Kidney capillary endothelial cell (primary cell): ENCODE measurements at regions not wholly inside any gene's neighbourhood (a gene's known extent, or its start where the extent isn't known, plus 50 kb on each side); places are given as distances from the start of the nearest gene placed in this dataset.
"Not testable (repeated sequence)": the region's sequence is repeated elsewhere in the genome, so short reads cannot be mapped to it uniquely, and the experiment has no call there.

Source experiments
- DNase-seq: peaks from one replicate; pipeline ENCODE4 v3.0.0-alpha.2; 2018; ENCODE audit warnings: low spot score

DNA sequence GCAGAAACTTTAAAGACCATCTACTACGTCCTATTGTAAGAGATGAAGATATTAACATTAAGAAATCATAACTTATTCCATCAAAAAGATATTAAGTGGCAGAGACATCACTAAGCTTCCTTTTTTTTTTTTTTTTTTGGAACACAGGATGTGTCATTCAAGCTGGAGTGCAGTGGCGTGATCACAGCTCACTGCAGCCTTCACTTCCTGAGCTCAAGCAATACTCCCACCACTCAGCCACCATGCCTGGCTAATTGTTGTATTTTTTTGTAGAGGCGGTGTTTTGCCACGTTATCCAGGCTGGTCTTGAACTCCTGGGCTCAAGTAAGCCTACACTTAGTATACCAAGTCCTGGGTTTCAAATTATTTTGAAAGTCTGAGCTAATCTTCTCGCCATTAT lies 169.7 kb upstream of the KCTD7 start:
- DNase-seq = not testable (repeated sequence)

- not testable (repeated sequence) for DNase-seq
These were observed 168.8 kb upstream of the KCTD7 start for GRCh38 chr7:66459783-66460413.

GRCh38 chr7:66460921-66461361 lies 167.7 kb upstream of the KCTD7 start:
- DNase-seq = no peak

- DNase-seq = not testable (repeated sequence)
These were observed 167.3 kb upstream of the KCTD7 start for GRCh38 chr7:66461397-66461796.

- DNase-seq = not testable (repeated sequence)
These were observed 165.8 kb upstream of the KCTD7 start for GRCh38 chr7:66462831-66463230.

GRCh38 chr7:66464059-66464458 lies 164.6 kb upstream of the KCTD7 start:
- no peak for DNase-seq

DNA sequence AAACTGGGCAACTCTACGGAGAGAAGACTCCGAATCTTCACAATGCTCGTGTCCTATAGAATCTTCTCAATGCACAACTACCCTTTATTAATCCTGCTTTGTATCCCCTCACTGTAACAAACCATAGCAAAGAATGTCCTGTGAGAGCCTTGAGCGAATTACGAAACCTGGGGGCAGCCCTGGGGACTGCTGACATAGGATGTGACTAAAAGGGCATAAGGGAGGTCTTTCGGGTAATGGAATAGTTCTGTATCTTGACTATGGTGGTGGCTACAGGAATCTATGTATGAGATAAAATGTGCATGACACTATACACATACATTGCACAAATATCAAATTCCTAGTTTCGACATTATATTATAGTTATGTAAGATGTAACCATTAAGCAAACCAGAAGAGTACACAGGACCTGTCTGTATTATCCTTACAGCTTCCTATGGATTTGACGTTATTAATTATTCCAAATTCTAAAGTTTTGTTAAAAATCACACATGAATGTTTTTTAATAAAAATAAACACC lies 162.5 kb upstream of the KCTD7 start:
- no peak for DNase-seq

DNA sequence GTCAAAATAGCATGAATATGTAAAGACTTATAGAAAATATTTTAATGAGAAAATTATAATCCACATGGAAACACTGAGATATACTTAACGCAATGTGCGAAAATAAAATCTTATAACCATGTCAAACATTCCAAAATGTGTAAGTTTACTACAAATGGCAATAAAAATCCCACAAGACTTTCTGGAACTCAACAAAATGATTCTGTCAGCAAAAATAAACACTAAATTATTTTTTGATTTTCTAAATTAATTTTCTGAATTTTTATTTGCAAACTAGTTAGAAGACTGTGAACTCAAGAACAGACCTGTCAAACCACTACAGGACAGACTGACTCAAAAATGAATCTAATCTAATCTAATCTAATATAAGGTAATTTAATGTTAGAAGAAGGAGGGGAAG lies 160.8 kb upstream of the KCTD7 start:
- no peak for DNase-seq

DNA sequence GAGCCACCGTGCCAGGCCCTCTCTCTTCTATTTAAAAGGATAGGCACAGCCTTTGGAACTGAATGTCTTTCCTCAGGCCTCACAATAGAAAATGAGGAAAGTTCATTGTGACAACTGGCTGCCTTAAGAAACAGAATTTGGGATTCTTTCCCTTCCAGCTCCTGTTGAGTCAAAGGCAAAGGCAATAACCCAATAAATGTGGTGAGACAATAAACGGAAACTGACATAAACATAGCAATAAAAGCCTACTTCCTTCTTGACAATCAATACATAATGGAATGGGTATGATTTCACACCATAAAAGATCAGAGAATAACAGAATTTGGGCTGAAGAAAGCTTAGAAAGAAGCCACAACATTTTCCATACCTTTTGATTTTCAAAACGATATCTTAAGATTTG lies 155.6 kb upstream of the KCTD7 start:
- not testable (repeated sequence) for DNase-seq

DNA sequence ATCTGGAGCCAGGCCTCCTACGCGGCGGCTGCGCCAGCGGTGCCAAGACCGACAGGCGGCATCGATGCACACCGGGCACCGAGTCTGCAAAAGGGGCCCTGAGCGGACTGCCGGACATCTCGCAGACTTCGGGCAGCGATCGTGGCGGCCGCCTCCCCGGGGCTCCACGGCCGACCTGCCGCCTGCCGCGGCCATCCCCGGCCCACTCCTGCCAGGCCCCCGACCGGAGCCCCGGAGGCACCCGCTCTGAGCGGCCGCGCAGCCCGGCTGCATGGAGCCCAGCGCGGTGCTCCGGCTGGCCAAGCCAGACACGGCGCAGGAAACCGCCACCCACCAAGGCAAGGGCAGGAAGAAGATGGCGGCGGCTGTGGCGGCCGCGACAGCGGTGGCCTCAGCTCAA lies 154.2 kb upstream of the KCTD7 start:
- DNase-seq = no peak

- not testable (repeated sequence) for DNase-seq
These were observed 152.6 kb upstream of the KCTD7 start for GRCh38 chr7:66476056-66476455.

DNA sequence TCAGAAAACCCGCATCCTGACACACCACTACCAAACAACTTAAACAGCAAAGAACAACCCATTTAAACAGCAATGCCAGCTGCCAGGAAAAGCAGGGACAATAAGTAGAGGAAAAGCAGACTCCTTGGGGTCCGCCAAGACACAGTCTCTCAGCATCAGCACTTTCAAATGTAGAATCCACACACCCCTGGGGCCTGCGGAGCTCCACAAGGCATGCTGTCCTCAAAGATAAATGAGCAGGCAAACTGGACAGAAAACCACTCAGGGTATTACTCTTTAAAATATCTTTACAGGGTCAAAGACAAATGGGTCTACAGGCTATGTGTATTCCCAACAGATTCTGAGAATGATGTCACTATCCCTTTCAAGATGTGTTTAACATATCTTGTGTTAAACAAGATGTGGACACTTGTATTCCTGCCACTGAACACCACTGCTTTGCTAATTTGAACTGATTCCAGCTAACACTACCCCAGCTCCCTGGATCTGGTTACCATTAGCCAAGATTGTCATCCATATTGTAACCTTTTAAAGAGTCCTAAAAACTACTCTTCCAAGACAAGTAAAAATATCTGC lies 150.8 kb upstream of the KCTD7 start:
- not testable (repeated sequence) for DNase-seq

DNA sequence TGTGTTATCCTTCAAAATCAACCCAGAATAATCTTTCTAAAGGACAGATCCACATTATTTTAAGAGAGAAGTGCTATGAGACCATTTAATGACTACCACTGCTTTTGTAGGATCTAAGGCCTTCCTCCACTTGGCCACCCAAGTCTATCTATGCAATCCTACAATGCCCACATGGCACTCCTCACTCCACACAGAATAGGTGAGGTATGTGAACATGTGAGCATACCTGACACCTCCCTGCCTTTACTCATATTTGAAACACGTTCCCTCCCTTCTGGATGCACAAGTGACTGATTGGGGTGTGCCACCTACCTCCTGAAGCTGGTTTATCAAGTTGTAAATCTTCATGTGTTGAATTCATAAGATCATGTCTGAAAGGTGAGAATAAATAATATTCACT lies 147.5 kb upstream of the KCTD7 start:
- DNase-seq = not testable (repeated sequence)

DNA sequence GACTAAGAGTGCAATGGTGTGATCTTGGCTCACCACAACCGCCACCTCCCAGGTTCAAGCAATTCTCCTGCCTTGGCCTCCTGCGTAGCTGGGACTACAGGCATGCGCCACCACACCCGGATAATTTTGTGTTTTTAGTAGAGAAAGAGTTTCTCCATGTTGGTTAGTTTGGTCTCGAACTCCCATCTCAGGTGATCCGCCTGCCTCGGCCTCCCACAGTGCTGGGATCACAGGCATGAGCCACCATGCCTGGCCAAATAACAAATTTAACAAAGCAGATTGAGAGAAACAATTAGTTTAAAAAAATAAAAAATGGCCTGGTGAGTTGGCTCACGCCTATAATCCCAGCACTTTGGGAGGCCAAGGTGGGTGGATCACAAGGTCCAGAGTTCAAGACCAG lies 139.6 kb upstream of the KCTD7 start:
- DNase-seq = not testable (repeated sequence)

GRCh38 chr7:66489741-66490140 lies 138.9 kb upstream of the KCTD7 start:
- not testable (repeated sequence) for DNase-seq

- DNase-seq = not testable (repeated sequence)
These were observed 137.7 kb upstream of the KCTD7 start for GRCh38 chr7:66490979-66491378.

DNA sequence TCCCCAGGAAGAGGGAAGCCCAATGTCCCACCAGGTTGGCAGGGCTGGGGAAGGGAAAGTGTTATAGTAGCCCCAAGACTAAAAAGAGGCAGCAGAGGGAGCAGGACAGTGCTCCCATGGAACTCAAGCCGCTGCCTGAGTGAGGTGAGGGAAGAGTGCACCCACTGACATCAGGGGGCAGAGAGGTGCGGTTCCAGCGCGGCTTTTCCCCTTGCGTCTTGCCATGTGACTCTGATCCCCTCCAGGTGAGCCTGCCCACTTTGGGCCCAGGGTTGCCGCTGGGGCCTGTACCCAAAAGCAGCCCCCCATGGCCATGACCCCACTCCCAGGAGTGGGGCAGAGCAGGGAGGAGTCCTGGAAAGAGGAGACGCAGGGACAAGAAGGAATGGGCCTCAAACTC lies 136.3 kb upstream of the KCTD7 start:
- DNase-seq = not testable (repeated sequence)

GRCh38 chr7:66493235-66494205 lies 135.2 kb upstream of the KCTD7 start:
- DNase-seq = peak; percentile 98

- no peak for DNase-seq
These were observed 131.3 kb upstream of the KCTD7 start for GRCh38 chr7:66497346-66497745.

GRCh38 chr7:66500087-66500486 lies 128.6 kb upstream of the KCTD7 start:
- DNase-seq = peak; percentile 39

DNA sequence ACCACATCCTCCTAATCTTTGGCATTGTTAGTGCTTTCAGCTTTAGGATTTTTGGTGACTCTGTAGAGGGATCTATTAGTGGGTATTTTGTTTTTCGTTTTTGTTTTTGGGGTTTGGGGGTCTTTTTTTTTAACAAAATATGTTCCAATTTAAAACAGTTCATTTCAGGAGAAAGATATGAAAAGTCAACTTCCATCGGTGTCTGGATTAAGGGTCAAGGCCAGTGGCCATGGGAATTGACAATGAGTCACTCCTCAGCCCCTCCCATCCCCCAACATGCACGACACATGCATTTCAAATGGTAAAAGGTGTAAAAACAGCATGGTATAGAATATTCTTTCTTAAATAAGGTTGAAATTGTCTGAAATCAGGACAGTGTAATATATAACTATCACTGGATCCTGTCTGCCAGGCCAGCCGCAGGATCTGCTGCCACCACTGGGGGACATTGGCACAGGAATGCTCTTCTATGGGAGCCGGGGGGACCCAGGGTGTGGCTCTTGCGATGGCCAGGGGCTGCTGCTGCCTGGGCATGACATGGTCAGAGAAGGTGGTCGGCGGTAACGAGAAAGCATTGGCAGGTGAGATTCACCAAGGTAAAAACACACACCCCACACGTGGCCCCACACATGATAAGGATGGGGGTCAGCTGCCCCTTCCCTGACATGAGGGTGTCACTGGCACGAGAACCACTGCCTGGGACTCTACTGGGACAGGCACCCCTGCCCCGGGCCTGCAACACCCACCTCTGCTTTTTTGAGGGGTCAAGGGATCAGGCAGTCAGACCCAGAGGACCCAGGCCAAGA lies 126.2 kb upstream of the KCTD7 start:
- no peak for DNase-seq

DNA sequence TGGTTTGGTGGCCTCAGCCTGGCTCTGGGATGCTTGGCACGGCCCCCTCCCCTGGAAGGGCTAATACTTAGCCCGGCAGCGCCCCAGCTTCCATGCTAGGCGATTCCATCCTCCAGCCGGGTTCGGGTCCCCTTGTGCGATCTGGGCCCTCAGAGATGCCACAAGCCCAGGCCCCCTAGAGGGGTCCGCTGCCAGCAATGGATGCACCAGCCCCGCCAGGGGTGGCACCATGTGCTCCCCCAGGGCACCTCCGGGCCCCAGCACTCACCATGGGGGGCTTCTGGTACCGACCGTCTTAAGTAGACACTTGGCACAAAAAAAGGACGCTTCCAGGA lies 125.7 kb upstream of the KCTD7 start:
- no peak for DNase-seq
